ENCODE measurements at regions not wholly inside any gene's neighbourhood (a gene's known extent, or its start where the extent isn't known, plus 50 kb on each side); places are given as distances from the start of the nearest gene placed in this dataset.

- no peak for DNase-seq (ENCODE audit: low spot score)
- in situ Hi-C loops (cut with MboI; ENCODE audit: low pct_unique_long_range_greater_than_20kb, low sequenced_read_pairs, unreplicated experiment), result no loop called here
- TF ChIP-seq CTCF (IDR thresholded peaks at IDR 0.05; ENCODE audit: extremely low read depth, insufficient read depth, missing control alignments), result no peak
Measured at GRCh38 chr1:68322096-68322495, 89.8 kb upstream of the WLS start.

GRCh38 chr1:68321084-68321685, 88.9 kb upstream of the WLS start:
- no peak for DNase-seq (ENCODE audit: low spot score)
- no peak for TF ChIP-seq CTCF (IDR thresholded peaks at IDR 0.05; ENCODE audit: extremely low read depth, insufficient read depth, missing control alignments)
- in situ Hi-C loops (cut with MboI; ENCODE audit: low pct_unique_long_range_greater_than_20kb, low sequenced_read_pairs, unreplicated experiment), result no loop called here

- no peak for TF ChIP-seq CTCF (IDR thresholded peaks at IDR 0.05; ENCODE audit: extremely low read depth, insufficient read depth, missing control alignments)
- no peak for DNase-seq (ENCODE audit: low spot score)
- in situ Hi-C loops (cut with MboI; ENCODE audit: low pct_unique_long_range_greater_than_20kb, low sequenced_read_pairs, unreplicated experiment), result no loop called here
Measured at GRCh38 chr1:68320349-68320748, 88.0 kb upstream of the WLS start.

GRCh38 chr1:68319907-68320306, 87.6 kb upstream of the WLS start:
- no peak for TF ChIP-seq CTCF (IDR thresholded peaks at IDR 0.05; ENCODE audit: extremely low read depth, insufficient read depth, missing control alignments)
- in situ Hi-C loops (cut with MboI; ENCODE audit: low pct_unique_long_range_greater_than_20kb, low sequenced_read_pairs, unreplicated experiment), result no loop called here
- DNase-seq (ENCODE audit: low spot score), result no peak

- in situ Hi-C loops (cut with MboI; ENCODE audit: low pct_unique_long_range_greater_than_20kb, low sequenced_read_pairs, unreplicated experiment), result no loop called here
- no peak for TF ChIP-seq CTCF (IDR thresholded peaks at IDR 0.05; ENCODE audit: extremely low read depth, insufficient read depth, missing control alignments)
- no peak for DNase-seq (ENCODE audit: low spot score)
Measured at GRCh38 chr1:68317543-68317942, 85.2 kb upstream of the WLS start.

GRCh38 chr1:68314151-68314780, 81.9 kb upstream of the WLS start:
- TF ChIP-seq CTCF (IDR thresholded peaks at IDR 0.05; ENCODE audit: extremely low read depth, insufficient read depth, missing control alignments), result no peak
- no peak for DNase-seq (ENCODE audit: low spot score)
- in situ Hi-C loops (cut with MboI; ENCODE audit: low pct_unique_long_range_greater_than_20kb, low sequenced_read_pairs, unreplicated experiment), result no loop called here

All from GM13977 (cell line).